ENCODE measurements at regions not wholly inside any gene's neighbourhood (a gene's known extent, or its start where the extent isn't known, plus 50 kb on each side); places are given as distances from the start of the nearest gene placed in this dataset.

DNA sequence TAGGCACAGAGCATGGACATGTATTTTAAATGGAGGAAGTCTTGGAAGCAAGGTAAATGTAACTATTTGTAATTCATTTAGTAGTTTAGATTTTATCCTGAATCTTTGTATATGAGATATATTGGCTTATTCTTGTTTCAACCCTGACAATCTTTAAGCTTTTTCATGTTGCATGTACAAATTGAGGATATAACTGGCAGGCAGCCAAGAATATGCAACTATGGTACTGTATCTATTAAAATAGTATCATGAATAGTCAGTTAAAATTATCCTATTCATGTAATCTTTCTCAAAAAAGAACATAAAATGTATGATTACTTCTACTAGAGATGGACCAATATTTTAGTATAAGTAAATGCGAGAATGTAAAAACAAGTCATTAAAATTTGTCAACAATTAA, 1141.5 kb downstream of the PCDH18 start:
- no peaks in the 10 kb centered on the region for H3K9me3 ChIP-seq (ENCODE audit: low read depth, low read length, poor library complexity, severe bottlenecking)
- H3K36me3 ChIP-seq (ENCODE audit: insufficient read depth, low read length, poor library complexity, severe bottlenecking) = no peaks in the 10 kb centered on the region
- no TSS peak for BruUV-seq (replicated peaks)
- CTCF ChIA-PET = no interaction called here
- intact Hi-C loops (cut with micrococcal nuclease; ENCODE audit: unreplicated experiment) = no loop called here
- POLR2A ChIA-PET (ENCODE audit: low non-redundant PET) = no interaction called here
- no peaks in the 10 kb centered on the region for H3K4me1 ChIP-seq (ENCODE audit: insufficient read depth, low read length, poor library complexity, severe bottlenecking)
- H3K27me3 ChIP-seq (replicated peaks; ENCODE audit: insufficient read depth, low read depth, low read length, poor library complexity) = no peaks in the 10 kb centered on the region
- TF ChIP-seq EZH2 (IDR thresholded peaks at IDR 0.05; ENCODE audit: borderline replicate concordance, low read depth, low read length, poor library complexity, severe bottlenecking) = no peak
- TF ChIP-seq, protein P1, sequence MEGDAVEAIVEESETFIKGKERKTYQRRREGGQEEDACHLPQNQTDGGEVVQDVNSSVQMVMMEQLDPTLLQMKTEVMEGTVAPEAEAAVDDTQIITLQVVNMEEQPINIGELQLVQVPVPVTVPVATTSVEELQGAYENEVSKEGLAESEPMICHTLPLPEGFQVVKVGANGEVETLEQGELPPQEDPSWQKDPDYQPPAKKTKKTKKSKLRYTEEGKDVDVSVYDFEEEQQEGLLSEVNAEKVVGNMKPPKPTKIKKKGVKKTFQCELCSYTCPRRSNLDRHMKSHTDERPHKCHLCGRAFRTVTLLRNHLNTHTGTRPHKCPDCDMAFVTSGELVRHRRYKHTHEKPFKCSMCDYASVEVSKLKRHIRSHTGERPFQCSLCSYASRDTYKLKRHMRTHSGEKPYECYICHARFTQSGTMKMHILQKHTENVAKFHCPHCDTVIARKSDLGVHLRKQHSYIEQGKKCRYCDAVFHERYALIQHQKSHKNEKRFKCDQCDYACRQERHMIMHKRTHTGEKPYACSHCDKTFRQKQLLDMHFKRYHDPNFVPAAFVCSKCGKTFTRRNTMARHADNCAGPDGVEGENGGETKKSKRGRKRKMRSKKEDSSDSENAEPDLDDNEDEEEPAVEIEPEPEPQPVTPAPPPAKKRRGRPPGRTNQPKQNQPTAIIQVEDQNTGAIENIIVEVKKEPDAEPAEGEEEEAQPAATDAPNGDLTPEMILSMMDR (conservative IDR thresholded peaks at IDR 0.05; ENCODE audit: low read depth, low read length) = no peak
- H3K27ac ChIP-seq (ENCODE audit: low read depth, low read length, poor library complexity, severe bottlenecking) = no peak overlapping the region
- H3K4me3 ChIP-seq (ENCODE audit: low read depth, low read length, poor library complexity, severe bottlenecking) = no peak overlapping the region
- no peak for DNase-seq (ENCODE audit: low spot score)

DNA sequence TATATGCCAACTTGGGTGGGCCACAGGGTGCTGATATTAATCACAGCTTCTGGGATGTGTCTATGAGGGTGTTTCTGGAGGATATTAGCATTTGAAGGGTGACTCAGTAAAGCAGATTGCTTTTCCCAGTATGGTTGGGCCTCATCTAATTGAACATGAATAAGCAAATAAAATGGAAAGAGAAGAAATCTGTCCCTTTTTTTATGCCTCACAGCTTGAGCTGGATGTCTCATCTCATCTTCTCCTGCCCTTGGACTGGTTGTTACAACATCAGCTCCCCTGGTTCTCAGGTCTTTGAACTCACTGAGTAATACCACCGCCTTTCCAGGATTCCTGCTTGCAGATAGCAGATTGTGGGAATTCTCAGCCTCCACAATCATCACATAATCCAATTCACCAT, 1149.2 kb downstream of the PCDH18 start:
- Histone ChIP-seq H3K4me3 (ENCODE audit: low read depth, low read length, poor library complexity, severe bottlenecking) (no peak overlapping the region), H3K27me3 (replicated peaks; ENCODE audit: insufficient read depth, low read depth, low read length, poor library complexity) (no peaks in the 10 kb centered on the region), H3K4me1 (ENCODE audit: insufficient read depth, low read length, poor library complexity, severe bottlenecking) (no peaks in the 10 kb centered on the region), H3K36me3 (ENCODE audit: insufficient read depth, low read length, poor library complexity, severe bottlenecking) (no peaks in the 10 kb centered on the region), H3K9me3 (ENCODE audit: low read depth, low read length, poor library complexity, severe bottlenecking) (no peaks in the 10 kb centered on the region), H3K27ac (ENCODE audit: low read depth, low read length, poor library complexity, severe bottlenecking) (no peak overlapping the region)
- no peak for TF ChIP-seq EZH2 (IDR thresholded peaks at IDR 0.05; ENCODE audit: borderline replicate concordance, low read depth, low read length, poor library complexity, severe bottlenecking)
- TF ChIP-seq, protein P1 (conservative IDR thresholded peaks at IDR 0.05; ENCODE audit: low read depth, low read length) = no peak
- intact Hi-C loops (cut with micrococcal nuclease; ENCODE audit: unreplicated experiment) = no loop called here
- DNase-seq (ENCODE audit: low spot score) = peak; percentile 60
- BruUV-seq (replicated peaks) = no TSS peak
- POLR2A ChIA-PET (ENCODE audit: low non-redundant PET) = no interaction called here
- CTCF ChIA-PET = no interaction called here

DNA sequence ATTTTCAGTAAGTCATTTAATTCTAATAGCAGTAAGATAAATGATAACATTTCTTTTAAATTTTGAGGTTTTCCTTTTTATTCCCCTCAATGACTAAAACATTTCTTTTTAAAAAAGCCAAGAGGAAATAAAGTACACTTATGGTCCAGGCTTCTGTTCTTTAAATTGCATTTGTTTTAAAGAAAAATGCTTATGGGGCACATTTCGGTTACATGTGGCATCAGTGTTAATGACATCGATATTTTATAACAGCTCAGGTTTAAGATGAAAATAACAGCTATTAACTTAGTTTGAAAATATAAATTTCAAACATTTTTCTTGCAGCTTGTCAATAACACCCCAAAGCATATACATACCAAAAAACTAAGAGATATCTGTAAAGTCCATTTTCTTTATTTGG, 1161.1 kb downstream of the PCDH18 start:
- no peaks in the 10 kb centered on the region for H3K4me1 ChIP-seq (ENCODE audit: insufficient read depth, low read length, poor library complexity, severe bottlenecking)
- H3K27ac ChIP-seq (ENCODE audit: low read depth, low read length, poor library complexity, severe bottlenecking) = no peak overlapping the region
- no peaks in the 10 kb centered on the region for H3K27me3 ChIP-seq (replicated peaks; ENCODE audit: insufficient read depth, low read depth, low read length, poor library complexity)
- no peak overlapping the region for H3K4me3 ChIP-seq (ENCODE audit: low read depth, low read length, poor library complexity, severe bottlenecking)
- no peak for DNase-seq (ENCODE audit: low spot score)
- H3K36me3 ChIP-seq (ENCODE audit: insufficient read depth, low read length, poor library complexity, severe bottlenecking) = no peaks in the 10 kb centered on the region
- ChIA-PET POLR2A (ENCODE audit: low non-redundant PET) (no interaction called here), CTCF (no interaction called here)
- TF ChIP-seq EZH2 (IDR thresholded peaks at IDR 0.05; ENCODE audit: borderline replicate concordance, low read depth, low read length, poor library complexity, severe bottlenecking) = no peak
- no TSS peak for BruUV-seq (replicated peaks)
- H3K9me3 ChIP-seq (ENCODE audit: low read depth, low read length, poor library complexity, severe bottlenecking) = peaks cover 3% of the 10 kb centered on the region
- intact Hi-C loops (cut with micrococcal nuclease; ENCODE audit: unreplicated experiment) = no loop called here

DNA sequence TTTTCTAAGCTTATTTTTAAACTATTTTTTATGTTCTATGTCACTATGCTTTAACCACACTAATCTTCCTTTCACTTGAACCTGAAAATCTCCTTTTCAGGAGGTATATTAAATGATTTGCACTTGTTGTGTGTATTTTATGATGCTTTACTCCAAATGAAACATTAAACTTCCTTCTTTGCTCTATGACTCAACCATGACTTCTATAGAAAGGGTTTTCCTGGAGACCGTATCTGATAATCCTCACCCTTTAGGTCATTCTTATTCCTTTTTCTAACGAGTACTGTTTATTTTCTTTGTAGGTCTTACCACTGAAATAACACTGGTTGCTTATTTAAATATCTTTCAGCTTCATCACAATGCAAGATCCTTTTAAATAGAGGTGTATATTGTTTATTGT, 1163.2 kb downstream of the PCDH18 start:
- Histone ChIP-seq H3K4me1 (ENCODE audit: insufficient read depth, low read length, poor library complexity, severe bottlenecking) (no peaks in the 10 kb centered on the region), H3K4me3 (ENCODE audit: low read depth, low read length, poor library complexity, severe bottlenecking) (no peak overlapping the region), H3K27ac (ENCODE audit: low read depth, low read length, poor library complexity, severe bottlenecking) (no peak overlapping the region), H3K27me3 (replicated peaks; ENCODE audit: insufficient read depth, low read depth, low read length, poor library complexity) (no peaks in the 10 kb centered on the region), H3K9me3 (ENCODE audit: low read depth, low read length, poor library complexity, severe bottlenecking) (no peaks in the 10 kb centered on the region), H3K36me3 (ENCODE audit: insufficient read depth, low read length, poor library complexity, severe bottlenecking) (no peaks in the 10 kb centered on the region)
- TF ChIP-seq, protein P1 (conservative IDR thresholded peaks at IDR 0.05; ENCODE audit: low read depth, low read length) = no peak
- no peak for TF ChIP-seq EZH2 (IDR thresholded peaks at IDR 0.05; ENCODE audit: borderline replicate concordance, low read depth, low read length, poor library complexity, severe bottlenecking)
- POLR2A ChIA-PET (ENCODE audit: low non-redundant PET) = no interaction called here
- BruUV-seq (replicated peaks) = no TSS peak
- intact Hi-C loops (cut with micrococcal nuclease; ENCODE audit: unreplicated experiment) = no loop called here
- CTCF ChIA-PET = no interaction called here
- DNase-seq (ENCODE audit: low spot score) = no peak

Data from A673 (cell line).